Skeletal muscle cell (primary cell): ENCODE measurements at regions not wholly inside any gene's neighbourhood (a gene's known extent, or its start where the extent isn't known, plus 50 kb on each side); places are given as distances from the start of the nearest gene placed in this dataset.

Experiments
- DNase-seq: peaks from one replicate; pipeline ENCODE4 v3.0.0-alpha.2; 2010; ENCODE audit warnings: low read depth
- H3K4me3 ChIP-seq: 2 replicates; pipeline ENCODE4 v1.5.1; 2011; ENCODE audit warnings: low read depth, mild to moderate bottlenecking, control low read depth, low read length, moderate library complexity

DNA sequence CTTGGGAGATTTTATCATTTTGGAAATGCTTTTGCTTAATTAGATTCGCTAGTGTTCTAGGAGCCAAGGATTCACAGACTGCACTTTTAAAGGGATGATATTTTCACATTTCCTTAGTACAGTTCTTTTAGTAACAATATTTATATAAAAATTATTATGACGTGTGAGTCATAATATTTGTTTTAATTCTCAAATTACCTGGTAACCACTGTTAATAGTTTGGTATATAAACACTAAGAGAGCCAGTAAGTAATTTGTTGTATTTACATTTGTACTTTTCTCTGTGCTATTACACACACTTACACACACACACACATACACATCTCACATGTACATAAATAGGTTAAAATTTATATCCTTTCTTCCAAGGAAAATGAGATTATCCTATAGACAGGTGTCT lies 58.8 kb upstream of the RAD23B start:
- no peak overlapping the region for H3K4me3 ChIP-seq
- DNase-seq: no peak

DNA sequence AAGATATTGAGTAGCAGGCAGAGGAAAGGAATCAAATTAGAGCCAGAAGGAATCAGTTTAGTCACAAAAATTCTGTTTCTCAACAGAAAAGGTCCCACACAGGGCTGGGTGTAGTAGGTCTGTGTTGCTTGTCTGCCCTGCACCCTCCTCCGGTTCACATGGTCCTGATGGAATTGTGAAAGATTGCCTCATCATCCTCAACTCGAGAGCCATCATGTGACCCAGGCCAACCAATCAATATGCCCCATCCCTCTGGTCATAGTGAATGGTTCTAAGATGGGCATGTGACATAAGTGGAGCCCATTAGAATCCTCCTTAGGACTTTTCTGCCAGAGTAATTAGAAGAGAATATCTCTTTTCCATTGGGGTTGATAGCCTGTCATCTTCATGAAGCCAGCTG lies 56.7 kb upstream of the RAD23B start:
- no peak for DNase-seq

DNA sequence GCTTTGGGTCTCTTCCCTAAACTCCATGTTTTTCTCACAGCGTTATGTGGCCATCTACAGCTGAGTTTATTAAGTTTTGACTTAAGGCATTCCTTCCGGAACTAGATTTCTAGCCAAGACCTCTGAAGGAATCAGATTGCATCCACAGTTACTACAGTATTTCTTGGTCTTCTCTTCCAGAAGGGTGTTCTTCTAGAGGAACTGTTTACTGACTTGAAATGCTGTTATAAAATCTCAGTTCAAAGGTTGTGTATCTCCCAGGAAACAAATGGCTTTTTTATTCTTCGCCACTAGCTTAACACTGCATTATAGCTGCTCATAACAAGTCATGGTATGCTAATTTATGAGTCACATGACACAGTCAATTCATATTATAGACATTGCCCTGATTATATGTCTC lies 55.3 kb upstream of the RAD23B start:
- no peak for DNase-seq
- H3K4me3 ChIP-seq: no peak overlapping the region

More for the DNA sequence above, 56.7 kb upstream of the RAD23B start:
- H3K4me3 ChIP-seq: no peak overlapping the region

DNA sequence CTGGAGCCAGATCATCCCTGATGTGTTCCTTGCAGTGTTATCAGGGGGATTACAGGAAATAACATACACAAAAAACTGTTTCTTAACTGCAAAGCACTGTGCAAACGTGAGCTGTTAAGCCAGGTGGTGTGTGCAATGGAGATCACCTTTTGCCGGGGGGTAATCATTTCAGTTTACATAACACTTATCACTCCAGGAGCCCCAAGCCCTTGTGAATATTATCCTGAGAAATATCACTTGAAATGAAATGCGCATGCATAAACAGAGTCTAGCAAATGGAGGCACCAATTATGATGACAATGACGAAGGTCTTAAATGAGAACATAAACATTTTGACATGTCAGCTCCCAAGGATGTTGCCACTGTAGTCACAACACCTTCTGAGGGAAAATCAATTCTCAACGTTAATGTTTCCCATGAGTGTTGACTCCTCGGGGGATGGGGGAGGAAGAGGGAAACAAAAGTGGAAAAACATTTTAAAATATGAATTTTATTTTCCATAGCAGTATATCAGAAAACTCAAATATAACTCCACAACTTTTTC lies 54.5 kb upstream of the RAD23B start:
- DNase-seq: no peak

DNA sequence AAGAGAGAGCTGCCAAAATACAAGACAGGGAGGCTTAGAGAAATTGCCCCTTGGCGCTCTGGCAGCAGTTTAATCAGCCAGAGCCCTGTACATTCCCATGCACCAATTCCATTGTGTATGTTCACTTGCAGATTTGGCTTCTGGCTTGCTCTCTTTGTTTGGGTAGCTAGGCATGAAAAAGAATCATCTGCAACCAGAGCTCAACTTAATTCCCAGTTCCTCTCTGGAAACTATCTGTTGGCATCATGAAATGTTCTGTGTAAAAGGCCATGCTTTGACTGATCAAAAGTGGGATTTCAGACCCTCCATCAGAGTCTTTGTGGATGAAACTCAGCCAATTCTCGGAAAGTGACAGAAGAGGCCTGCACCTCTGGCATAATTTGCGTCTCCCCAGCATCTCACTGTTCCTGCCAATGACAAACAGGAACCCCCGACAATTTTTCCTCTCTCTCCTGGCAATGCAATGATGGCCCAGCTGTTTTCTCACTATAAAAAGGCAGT lies 53.8 kb upstream of the RAD23B start:
- DNase-seq: no peak
- no peak overlapping the region for H3K4me3 ChIP-seq

More for the DNA sequence above, 54.5 kb upstream of the RAD23B start:
- no peak overlapping the region for H3K4me3 ChIP-seq
